Esophagus squamous epithelium (tissue), 5 donors: ENCODE measurements at regions not wholly inside any gene's neighbourhood (a gene's known extent, or its start where the extent isn't known, plus 50 kb on each side); places are given as distances from the start of the nearest gene placed in this dataset.

Experiments used
- DNase-seq: peaks from one replicate; lab custom pipeline; 2025; lab: John Stamatoyannopoulos, UW
- H3K27ac ChIP-seq, 4 donors: fragments of 200-600 bp; sonication (generic); one replicate each; pipeline ENCODE4 v1.5.1; 2016 to 2019; ENCODE audit warnings: mild to moderate bottlenecking in 1 of 4
- H3K27me3 ChIP-seq, 4 donors: fragments of 200-600 bp; sonication (generic); 1 replicate in 3 of 4; 2 replicates in 1 of 4; pipeline versions ENCODE4 v1.5.1 to v1.6.0; 2017 to 2021; ENCODE audit warnings: antibody characterized with exemption in 1 of 4
- H3K36me3 ChIP-seq, 3 donors: fragments of 200-600 bp; sonication (generic); one replicate each; pipeline ENCODE4 v1.5.1; 2016 to 2019
- H3K4me1 ChIP-seq, 3 donors: fragments of 200-600 bp; sonication (generic); one replicate each; pipeline ENCODE4 v1.5.1; 2017 to 2019
- H3K4me3 ChIP-seq, 4 donors: fragments of 200-600 bp; sonication (generic); 1 replicate in 3 of 4; 2 replicates in 1 of 4; pipeline ENCODE4 v1.5.1; 2016 to 2019; ENCODE audit warnings: mild to moderate bottlenecking in 2 of 4, moderate library complexity in 1 of 4
- H3K9me3 ChIP-seq, 3 donors: fragments of 200-600 bp; sonication (generic); one replicate each; pipeline ENCODE4 v1.5.1; 2016 to 2019
- CTCF ChIP-seq, 6 experiments: fragments of 450-650 bp in 4 of 6; fragments of 200-600 bp in 2 of 6; sonication (generic) in 2 of 6; IDR thresholded peaks; one replicate each; pipeline ENCODE4 v1.5.1; 2016 to 2019; ENCODE audit warnings: antibody characterized with exemption in 6 of 6, mild to moderate bottlenecking in 4 of 6, moderate library complexity in 4 of 6
- POLR2A ChIP-seq, 4 donors: fragments of 450-650 bp; IDR thresholded peaks; one replicate each; pipeline ENCODE4 v1.6.1; 2017; ENCODE audit warnings: antibody characterized with exemption in 4 of 4, mild to moderate bottlenecking in 4 of 4, moderate library complexity in 3 of 4
- WGBS, 2 donors: methylation state at CpG; one replicate each; pipeline ENCODE4 v1.1.5; 2018; 5-methylcytosine and 5-hydroxymethylcytosine counted together
- intact Hi-C: fragments of 100-400 bp; cut with DNase I; formaldehyde crosslinking; loops from one replicate; pipeline ENCODE4 v1.15.0; 2022
- donor health status: DM: yes; HTN: yes; CAD: no.

GRCh38 chrX:107507744-107508117, 58.3 kb downstream of the FRMPD3 start:
- H3K4me1 ChIP-seq: peaks cover 0 to 13% (median 0%) of the 10 kb centered on the region in 3 donors
- WGBS, 2 donors: 58 to 70% methylated on average over 3 of the region's 3 CpGs
- intact Hi-C loops: no loop called here
- peaks cover 0 to 4% (median 0%) of the 10 kb centered on the region in 3 donors for H3K9me3 ChIP-seq
- TF ChIP-seq CTCF (IDR thresholded peaks at IDR 0.05) (no peak), POLR2A (IDR thresholded peaks at IDR 0.05) (no peak)
- H3K27me3 ChIP-seq: peaks cover 0 to 48% (median 9%) of the 10 kb centered on the region in 4 donors
- no peak for DNase-seq
- peak overlapping the region in 1 of 4 donors; percentile 48 for H3K4me3 ChIP-seq
- H3K36me3 ChIP-seq: no peaks in the 10 kb centered on the region
- no peak overlapping the region for H3K27ac ChIP-seq

GRCh38 chrX:107508925-107509324, 59.5 kb downstream of the FRMPD3 start:
- intact Hi-C loops: no loop called here

GRCh38 chrX:107514944-107515343, 65.5 kb downstream of the FRMPD3 start:
- Histone ChIP-seq H3K4me3 (no peak overlapping the region), H3K27ac (no peak overlapping the region), H3K9me3 (no peaks in the 10 kb centered on the region), H3K36me3 (no peaks in the 10 kb centered on the region), H3K4me1 (no peaks in the 10 kb centered on the region), H3K27me3 (no peaks in the 10 kb centered on the region)
- no peak for DNase-seq
- WGBS, 2 donors: 77 to 86% methylated on average over 2 of the region's 2 CpGs
- TF ChIP-seq CTCF (IDR thresholded peaks at IDR 0.05): no peak
- no peak for TF ChIP-seq POLR2A (IDR thresholded peaks at IDR 0.05)
- intact Hi-C loops: no loop called here

More at GRCh38 chrX:107508925-107509324, 59.5 kb downstream of the FRMPD3 start:
- Histone ChIP-seq H3K4me1 (peaks cover 0 to 13% (median 0%) of the 10 kb centered on the region in 3 donors), H3K27me3 (peaks cover 0 to 48% (median 9%) of the 10 kb centered on the region in 4 donors), H3K4me3 (no peak overlapping the region), H3K9me3 (peaks cover 0 to 4% (median 0%) of the 10 kb centered on the region in 3 donors), H3K27ac (no peak overlapping the region), H3K36me3 (no peaks in the 10 kb centered on the region)
- no CpG with 5 or more reads among the region's 3 CpGs for WGBS, 2 donors
- TF ChIP-seq CTCF (IDR thresholded peaks at IDR 0.05) (no peak), POLR2A (IDR thresholded peaks at IDR 0.05) (no peak)
- DNase-seq: no peak

GRCh38 chrX:107521877-107522586, 72.6 kb downstream of the FRMPD3 start:
- H3K27ac ChIP-seq: no peak overlapping the region
- no peaks in the 10 kb centered on the region for H3K27me3 ChIP-seq
- no peak overlapping the region for H3K4me3 ChIP-seq
- DNase-seq: no peak
- intact Hi-C loops: no loop called here
- no peaks in the 10 kb centered on the region for H3K4me1 ChIP-seq
- no peaks in the 10 kb centered on the region for H3K9me3 ChIP-seq
- WGBS, 2 donors: 66 to 88% methylated on average over 7 to 14 of the region's 14 CpGs
- TF ChIP-seq POLR2A (IDR thresholded peaks at IDR 0.05) (no peak), CTCF (IDR thresholded peaks at IDR 0.05) (no peak)
- no peaks in the 10 kb centered on the region for H3K36me3 ChIP-seq

- Histone ChIP-seq H3K9me3 (no peaks in the 10 kb centered on the region), H3K4me3 (no peak overlapping the region), H3K27ac (no peak overlapping the region), H3K36me3 (no peaks in the 10 kb centered on the region), H3K27me3 (no peaks in the 10 kb centered on the region), H3K4me1 (no peaks in the 10 kb centered on the region)
- no peak for TF ChIP-seq POLR2A (IDR thresholded peaks at IDR 0.05)
- TF ChIP-seq CTCF (IDR thresholded peaks at IDR 0.05): no peak
- WGBS, 2 donors: 40 to 89% methylated on average over 1 of the region's 2 CpGs
- DNase-seq: no peak
- intact Hi-C loops: no loop called here
Measured at GRCh38 chrX:107522901-107523300, 73.4 kb downstream of the FRMPD3 start.
